Upper lobe of left lung (tissue), 6 donors: ENCODE measurements at regions not wholly inside any gene's neighbourhood (a gene's known extent, or its start where the extent isn't known, plus 50 kb on each side); places are given as distances from the start of the nearest gene placed in this dataset.

Source experiments
- ATAC-seq, 2 donors: fragments of 200-7000 bp; cut with Tn5 transposase; one replicate each; pipeline ENCODE4 v1.9.1; 2022; ENCODE audit warnings: mild to moderate bottlenecking in 2 of 2, moderate library complexity in 2 of 2; ENCODE audit not compliant: low FRiP score in 2 of 2
- DNase-seq, 2 donors: peaks; one replicate each; pipeline ENCODE4 v3.0.0-alpha.2; 2019 to 2020
- H3K27ac ChIP-seq, 4 donors: fragments of 200-600 bp; sonication (generic); one replicate each; pipeline ENCODE4 v1.5.1; 2016 to 2019
- H3K27me3 ChIP-seq, 4 donors: fragments of 200-600 bp; sonication (generic); one replicate each; pipeline ENCODE4 v1.5.1; 2017 to 2019
- H3K36me3 ChIP-seq, 4 donors: fragments of 200-600 bp; sonication (generic); one replicate each; pipeline ENCODE4 v1.5.1; 2016 to 2019
- H3K4me1 ChIP-seq, 4 donors: fragments of 200-600 bp; sonication (generic); one replicate each; pipeline ENCODE4 v1.5.1; 2018 to 2019
- H3K4me3 ChIP-seq, 4 donors: fragments of 200-600 bp; sonication (generic); one replicate each; pipeline ENCODE4 v1.5.1; 2017 to 2019; ENCODE audit warnings: mild to moderate bottlenecking in 2 of 4, moderate library complexity in 1 of 4
- H3K9me3 ChIP-seq, 4 donors: fragments of 200-600 bp; sonication (generic); one replicate each; pipeline ENCODE4 v1.5.1; 2018 to 2019
- CTCF ChIP-seq, 6 experiments: fragments of 450-650 bp in 4 of 6; fragments of 200-600 bp in 2 of 6; sonication (generic) in 2 of 6; IDR thresholded peaks; one replicate each; pipeline ENCODE4 v1.5.1; 2016 to 2019; ENCODE audit warnings: antibody characterized with exemption in 6 of 6
- EP300 ChIP-seq, 4 donors: sonication (generic); formaldehyde crosslinking; IDR thresholded peaks; one replicate each; pipeline ENCODE4 v1.5.1; 2017; ENCODE audit warnings: antibody characterized with exemption in 4 of 4, control low read depth in 2 of 4
- POLR2A ChIP-seq, 4 donors: fragments of 450-650 bp; IDR thresholded peaks; one replicate each; pipeline ENCODE4 v1.5.1; 2016 to 2017; ENCODE audit warnings: antibody characterized with exemption in 4 of 4, mild to moderate bottlenecking in 2 of 4
- POLR2AphosphoS5 ChIP-seq, 2 donors: sonication (generic); formaldehyde crosslinking; IDR thresholded peaks; one replicate each; pipeline ENCODE4 v1.5.1; 2017; ENCODE audit warnings: antibody characterized with exemption in 2 of 2
- WGBS, 2 donors: methylation state at CpG; one replicate each; pipeline ENCODE4 v1.1.5; 2017 to 2018; 5-methylcytosine and 5-hydroxymethylcytosine counted together
- donor health status: DM: no; HTN: no; CAD: no; lungs with moderate emphysema.
- donor health status: DM: no; HTN: yes; CAD: no; lungs with severe emphysema.

GRCh38 chr14:26905229-26905628, 307.4 kb upstream of the NOVA1 start:
- Histone ChIP-seq H3K27ac (no peak overlapping the region), H3K4me1 (no peaks in the 10 kb centered on the region), H3K36me3 (no peaks in the 10 kb centered on the region), H3K4me3 (no peak overlapping the region), H3K27me3 (no peaks in the 10 kb centered on the region), H3K9me3 (no peaks in the 10 kb centered on the region)
- TF ChIP-seq POLR2A (IDR thresholded peaks at IDR 0.05) (no peak), POLR2AphosphoS5 (IDR thresholded peaks at IDR 0.05) (no peak), EP300 (IDR thresholded peaks at IDR 0.05) (no peak), CTCF (IDR thresholded peaks at IDR 0.05) (no peak)
- ATAC-seq (no peak), DNase-seq (no peak)
- WGBS, 2 donors, result 77 to 82% methylated on average over 3 of the region's 3 CpGs

DNA sequence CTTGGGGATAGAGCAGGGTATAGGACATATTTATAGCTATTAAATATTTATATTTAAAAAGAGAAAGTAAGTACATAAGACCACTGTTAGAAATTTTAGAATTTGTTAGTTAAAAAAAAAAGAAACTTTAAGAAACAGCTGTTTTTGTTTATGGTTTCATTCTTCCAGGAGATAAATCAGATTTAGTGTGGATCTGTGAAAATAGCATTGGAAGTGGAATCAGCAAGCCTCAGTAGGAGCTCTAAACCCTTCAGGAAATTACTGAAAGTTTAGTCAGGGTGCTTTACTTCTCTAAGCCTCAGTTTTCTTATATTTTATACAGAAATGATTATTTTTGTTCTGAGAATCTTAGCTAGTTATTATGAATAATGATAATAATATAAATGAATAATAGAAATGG, 316.0 kb upstream of the NOVA1 start:
- TF ChIP-seq CTCF (IDR thresholded peaks at IDR 0.05) (no peak), EP300 (IDR thresholded peaks at IDR 0.05) (no peak), POLR2AphosphoS5 (IDR thresholded peaks at IDR 0.05) (no peak), POLR2A (IDR thresholded peaks at IDR 0.05) (no peak)
- no peak overlapping the region for H3K27ac ChIP-seq
- no peaks in the 10 kb centered on the region for H3K4me1 ChIP-seq
- no peaks in the 10 kb centered on the region for H3K36me3 ChIP-seq
- ATAC-seq (no peak), DNase-seq (no peak)
- H3K27me3 ChIP-seq, result no peaks in the 10 kb centered on the region
- H3K9me3 ChIP-seq, result no peaks in the 10 kb centered on the region
- no peak overlapping the region for H3K4me3 ChIP-seq

GRCh38 chr14:26917086-26917485, 319.3 kb upstream of the NOVA1 start:
- Histone ChIP-seq H3K27ac (no peak overlapping the region), H3K4me1 (no peaks in the 10 kb centered on the region), H3K9me3 (no peaks in the 10 kb centered on the region), H3K4me3 (no peak overlapping the region), H3K36me3 (no peaks in the 10 kb centered on the region), H3K27me3 (no peaks in the 10 kb centered on the region)
- ATAC-seq (peak in 1 of 2 donors; percentile 93), DNase-seq (no peak)
- WGBS, 2 donors, result 10 to 14% methylated on average over 1 of the region's 1 CpG
- TF ChIP-seq CTCF (IDR thresholded peaks at IDR 0.05) (peak in 3 of 6 experiments; percentile 12 to 45 (median 16)), POLR2AphosphoS5 (IDR thresholded peaks at IDR 0.05) (no peak), EP300 (IDR thresholded peaks at IDR 0.05) (no peak), POLR2A (IDR thresholded peaks at IDR 0.05) (no peak)

DNA sequence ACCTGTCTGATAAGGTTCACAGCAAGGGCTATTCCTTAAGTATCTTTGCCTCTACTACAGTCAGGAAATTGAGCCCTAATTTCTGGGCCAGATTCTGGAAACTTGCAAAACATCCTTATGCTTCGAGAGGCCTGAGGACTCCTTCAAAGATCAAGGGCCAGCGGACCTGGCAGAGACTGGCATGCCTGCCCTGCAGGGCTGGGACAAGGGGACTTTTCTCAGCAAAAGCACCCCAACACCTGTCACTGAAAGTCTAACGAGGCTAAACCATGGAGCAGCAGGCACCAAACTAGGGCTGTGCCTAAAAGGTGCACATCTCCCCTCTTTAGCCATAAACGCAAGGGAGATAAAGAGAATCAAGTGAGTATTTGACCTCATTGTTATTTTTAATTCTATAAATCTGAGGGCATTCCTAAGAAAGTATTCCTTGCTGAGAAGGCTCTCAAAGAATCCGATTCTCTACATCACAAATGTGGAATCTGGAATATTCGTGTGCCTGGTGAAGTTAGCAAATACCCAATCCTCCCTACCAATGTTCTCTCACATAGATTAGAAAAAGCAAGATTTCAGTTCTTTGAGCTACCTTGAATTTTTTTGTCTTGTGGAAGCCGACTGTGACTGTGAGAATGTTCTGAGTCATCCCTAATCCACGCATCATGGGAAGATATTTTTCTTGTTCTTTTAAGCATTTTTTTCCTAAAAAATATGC, 328.2 kb upstream of the NOVA1 start:
- WGBS, 2 donors, result 61 to 63% methylated on average over 8 of the region's 8 CpGs
- H3K4me3 ChIP-seq, result no peak overlapping the region
- no peaks in the 10 kb centered on the region for H3K9me3 ChIP-seq
- no peaks in the 10 kb centered on the region for H3K4me1 ChIP-seq
- no peak overlapping the region for H3K27ac ChIP-seq
- peak in 1 of 2 donors; percentile 57 for DNase-seq
- peak; percentile 38 to 59 for ATAC-seq
- TF ChIP-seq POLR2A (IDR thresholded peaks at IDR 0.05), result no peak
- TF ChIP-seq CTCF (IDR thresholded peaks at IDR 0.05), result no peak
- TF ChIP-seq EP300 (IDR thresholded peaks at IDR 0.05), result no peak
- no peak for TF ChIP-seq POLR2AphosphoS5 (IDR thresholded peaks at IDR 0.05)
- no peaks in the 10 kb centered on the region for H3K27me3 ChIP-seq
- H3K36me3 ChIP-seq, result no peaks in the 10 kb centered on the region

DNA sequence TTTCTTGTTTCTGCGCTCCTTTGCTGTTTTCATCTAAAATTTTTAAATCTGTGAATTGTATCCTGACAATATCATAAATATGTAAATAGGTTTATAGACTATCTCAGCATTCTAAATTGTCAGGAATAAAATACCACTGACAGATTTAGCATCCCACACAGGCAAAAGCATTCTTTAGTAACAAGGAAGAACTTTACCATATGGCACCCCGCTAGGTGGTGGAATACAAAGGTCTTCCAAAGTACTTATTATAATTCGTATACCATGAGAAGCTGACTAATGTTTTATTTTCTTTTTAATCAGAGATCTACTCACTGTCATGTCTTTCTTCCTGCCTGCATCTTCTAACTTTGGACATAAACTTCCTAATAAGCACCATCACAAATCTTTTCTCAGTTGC, 328.8 kb upstream of the NOVA1 start:
- no peaks in the 10 kb centered on the region for H3K9me3 ChIP-seq
- H3K27ac ChIP-seq, result no peak overlapping the region
- no peaks in the 10 kb centered on the region for H3K4me1 ChIP-seq
- no peak for DNase-seq
- 32 to 52% methylated on average over 3 of the region's 3 CpGs for WGBS, 2 donors
- H3K36me3 ChIP-seq, result no peaks in the 10 kb centered on the region
- no peak for ATAC-seq
- TF ChIP-seq POLR2AphosphoS5 (IDR thresholded peaks at IDR 0.05) (no peak), CTCF (IDR thresholded peaks at IDR 0.05) (no peak), POLR2A (IDR thresholded peaks at IDR 0.05) (no peak), EP300 (IDR thresholded peaks at IDR 0.05) (no peak)
- H3K27me3 ChIP-seq, result no peaks in the 10 kb centered on the region
- no peak overlapping the region for H3K4me3 ChIP-seq
